KG1 (cell line): ENCODE measurements at regions not wholly inside any gene's neighbourhood (a gene's known extent, or its start where the extent isn't known, plus 50 kb on each side); places are given as distances from the start of the nearest gene placed in this dataset.
"Not testable (repeated sequence)": the region's sequence is repeated elsewhere in the genome, so short reads cannot be mapped to it uniquely, and the experiment has no call there.

ENCODE experiments used
- DNase-seq: peaks from one replicate; lab custom pipeline; 2025; lab: John Stamatoyannopoulos, UW

DNA sequence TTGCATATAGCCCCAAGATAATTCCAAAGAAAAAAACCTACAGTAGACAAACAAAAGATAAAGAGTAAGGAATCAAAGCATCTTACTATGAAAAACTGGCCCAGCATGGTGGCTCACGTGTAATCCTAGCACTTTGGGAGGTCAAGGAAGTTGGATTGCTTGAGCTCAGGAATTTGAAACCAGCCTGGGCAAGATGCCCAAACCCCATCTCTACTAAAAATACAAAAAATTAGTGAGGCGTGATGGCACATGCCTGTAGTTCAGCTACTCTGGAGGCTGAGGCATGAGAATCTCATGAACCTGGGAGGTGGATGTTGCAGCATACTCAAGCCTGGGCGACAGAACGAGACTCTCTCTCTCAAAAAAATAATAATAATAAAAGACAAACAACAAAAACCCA, 764.7 kb upstream of the KIF2B start:
- DNase-seq = no peak

GRCh38 chr17:53046781-53047180, 775.9 kb upstream of the KIF2B start:
- DNase-seq = no peak

- no peak for DNase-seq
These were observed 782.7 kb upstream of the KIF2B start for GRCh38 chr17:53039981-53040380.

DNA sequence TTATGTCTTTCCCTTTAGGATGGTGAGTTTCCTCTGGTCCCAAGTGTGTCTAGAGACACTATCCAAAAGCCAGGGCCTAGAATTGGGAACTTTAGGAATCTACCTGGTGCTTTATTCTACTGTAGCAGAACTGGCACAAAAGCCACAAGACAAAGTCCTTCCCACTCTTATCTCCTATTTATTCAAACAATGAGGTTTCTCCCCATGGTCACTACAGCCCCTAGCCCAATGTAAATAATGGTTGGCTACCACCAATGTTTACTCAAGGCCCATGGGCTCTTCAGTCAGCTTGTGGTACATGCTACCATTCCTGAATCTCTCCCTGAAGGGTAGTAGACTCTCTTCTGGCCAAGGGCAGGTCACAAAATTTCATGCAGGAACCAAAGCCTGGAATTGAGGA, 789.4 kb upstream of the KIF2B start:
- no peak for DNase-seq

DNA sequence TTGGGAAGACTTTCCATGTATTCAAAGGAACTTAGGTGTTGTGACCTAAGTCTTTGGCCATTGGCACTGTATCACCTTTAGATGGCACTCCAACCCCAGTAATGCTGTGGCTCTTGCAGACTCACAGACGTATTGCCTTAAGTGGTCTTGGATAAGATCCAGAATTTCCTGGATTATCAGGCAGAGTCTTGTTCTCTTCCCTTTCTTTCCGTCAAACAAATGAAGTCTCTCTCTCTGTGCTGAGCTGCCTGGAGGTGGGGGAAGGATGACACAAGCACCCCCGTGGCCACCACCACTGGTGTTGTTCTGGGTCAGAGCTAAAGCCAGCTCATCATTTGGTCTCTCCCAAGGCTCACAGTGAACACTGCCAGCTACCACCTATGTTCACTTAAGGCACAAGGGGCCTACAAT, 789.9 kb upstream of the KIF2B start:
- no peak for DNase-seq

DNA sequence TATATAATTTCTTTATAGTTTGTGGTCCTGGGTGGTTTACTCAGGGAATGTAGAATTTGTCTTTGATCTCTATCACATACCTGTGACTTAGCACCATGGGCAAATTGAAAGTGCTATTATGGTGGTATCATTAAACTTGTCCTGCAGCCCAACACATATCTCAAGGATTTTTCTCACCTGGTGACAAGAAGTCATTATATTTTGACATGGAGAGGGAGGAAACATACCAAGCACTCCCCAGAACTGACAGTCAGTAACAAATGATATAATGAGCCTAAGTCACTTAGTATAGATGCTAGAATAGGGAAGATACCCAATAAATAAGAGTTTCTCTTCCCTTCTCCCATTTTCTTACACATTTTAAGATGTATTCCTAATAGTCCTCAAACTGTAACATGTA, 805.5 kb upstream of the KIF2B start:
- no peak for DNase-seq

DNA sequence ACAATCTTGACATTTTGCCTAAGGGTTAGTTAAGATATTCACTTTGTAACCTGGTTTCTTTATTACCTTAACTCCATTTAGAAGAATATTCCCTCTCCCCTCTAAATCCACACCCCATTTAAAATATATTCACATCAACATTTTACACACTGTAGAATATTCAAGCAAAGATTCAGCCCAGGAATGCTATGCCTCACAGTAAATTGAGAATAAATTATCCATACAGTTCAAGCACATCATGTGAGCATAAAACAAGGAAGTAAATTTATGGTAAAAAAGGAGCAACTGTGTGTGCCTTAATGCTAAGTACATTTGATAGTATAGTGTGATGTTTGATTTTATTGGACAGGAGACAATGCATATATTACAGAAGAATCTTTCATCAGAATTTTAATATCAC, 806.6 kb upstream of the KIF2B start:
- DNase-seq = no peak

DNA sequence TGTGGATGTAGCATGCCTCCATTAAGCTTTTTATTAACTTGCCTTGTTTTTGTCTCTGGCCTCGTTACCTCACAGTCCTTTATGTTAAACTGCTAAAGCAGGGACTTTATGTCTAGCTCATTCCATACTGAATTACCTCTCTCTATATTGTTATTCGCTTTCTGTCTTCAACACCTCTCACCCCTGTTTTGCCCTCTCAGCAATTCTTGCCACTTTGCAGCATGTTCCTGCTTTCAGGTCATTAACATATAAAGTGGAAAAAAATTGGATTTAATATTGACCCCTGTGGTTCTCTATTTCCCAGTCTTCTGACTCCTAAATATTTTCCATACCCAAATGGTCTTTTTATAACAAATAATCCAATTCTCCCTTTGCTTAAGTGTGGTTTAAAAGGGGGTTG, 810.4 kb upstream of the KIF2B start:
- DNase-seq = no peak

- no peak for DNase-seq
These were observed 816.7 kb upstream of the KIF2B start for GRCh38 chr17:53006006-53006405.

DNA sequence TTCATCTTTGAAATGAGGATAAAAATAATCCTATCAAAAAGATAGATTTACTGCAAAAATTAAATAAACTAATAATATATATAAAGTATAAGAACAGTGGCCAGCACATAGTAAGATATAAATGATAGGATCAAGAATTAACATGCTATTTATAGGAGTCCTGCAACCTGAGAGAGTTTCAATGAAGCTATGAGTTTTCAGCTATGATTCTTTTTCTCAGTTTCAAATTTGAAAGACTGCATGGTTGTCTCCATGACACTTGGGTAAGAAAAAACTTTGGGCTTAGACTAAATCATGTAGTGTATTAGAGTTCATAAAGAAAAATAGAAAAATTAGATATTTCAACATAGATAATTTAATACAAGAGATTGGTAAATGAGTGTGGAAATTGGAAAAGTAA, 817.8 kb upstream of the KIF2B start:
- DNase-seq = no peak

DNA sequence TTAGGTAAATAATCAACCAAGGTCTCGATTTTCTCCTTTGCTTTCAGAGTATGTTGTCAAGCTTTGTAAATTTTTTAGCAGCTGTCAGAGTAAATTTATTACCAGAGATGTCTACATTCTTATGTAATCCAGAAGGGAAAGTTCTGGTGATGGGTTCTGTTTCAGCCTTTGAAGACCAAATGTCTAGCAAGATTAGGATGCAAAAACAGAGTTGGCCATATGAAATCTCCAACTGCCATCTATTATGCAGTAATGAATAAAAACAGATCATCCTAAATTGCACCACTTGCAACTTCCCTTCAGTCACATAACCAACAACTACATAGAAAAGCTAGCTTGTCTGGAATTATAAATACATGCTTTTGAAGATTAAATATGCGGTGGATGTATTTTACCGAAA, 826.8 kb upstream of the KIF2B start:
- DNase-seq = no peak

DNA sequence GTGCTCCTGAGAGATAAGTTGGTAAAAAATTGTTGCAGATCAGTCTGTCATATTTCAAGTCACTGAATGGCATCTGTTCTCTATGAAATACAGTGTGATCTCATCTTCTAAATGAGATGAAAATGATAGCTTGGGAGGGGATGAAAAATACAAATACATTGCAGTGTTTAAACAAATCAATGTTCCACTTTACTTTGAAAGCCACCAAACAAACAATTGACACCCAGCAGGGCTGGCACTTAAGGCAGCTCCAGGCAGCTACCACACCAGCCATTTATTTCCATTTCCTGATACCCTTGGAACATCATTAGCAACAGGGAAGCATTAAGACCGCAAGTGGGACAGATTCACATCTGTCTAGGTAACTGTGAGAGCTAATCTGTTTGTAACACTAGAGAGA, 827.6 kb upstream of the KIF2B start:
- DNase-seq = no peak

GRCh38 chr17:52986056-52986662, 827.6 kb upstream of the CA10 start:
- no peak for DNase-seq

DNA sequence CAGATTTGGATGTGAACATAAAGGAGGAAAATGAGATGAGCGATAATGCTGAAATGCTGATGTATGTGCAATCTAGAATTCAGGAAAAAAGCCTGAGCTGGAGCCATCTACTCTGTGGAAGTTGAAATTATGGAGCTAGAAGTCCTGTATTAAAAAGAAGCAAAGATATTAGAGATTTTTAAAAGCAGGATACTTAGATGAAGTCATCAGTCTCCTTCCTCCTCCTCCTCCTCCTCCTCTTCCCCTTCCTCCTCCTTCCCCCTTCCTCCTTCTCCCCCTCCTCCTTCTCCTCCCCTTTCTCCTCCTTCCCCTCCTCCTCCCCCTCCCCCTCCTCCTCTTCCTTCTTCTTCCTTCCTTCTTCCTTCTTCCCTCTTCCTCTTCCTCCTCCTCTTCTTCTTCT, 823.8 kb upstream of the CA10 start:
- no peak for DNase-seq

- no peak for DNase-seq
These were observed 821.4 kb upstream of the CA10 start for GRCh38 chr17:52979921-52980320.

DNA sequence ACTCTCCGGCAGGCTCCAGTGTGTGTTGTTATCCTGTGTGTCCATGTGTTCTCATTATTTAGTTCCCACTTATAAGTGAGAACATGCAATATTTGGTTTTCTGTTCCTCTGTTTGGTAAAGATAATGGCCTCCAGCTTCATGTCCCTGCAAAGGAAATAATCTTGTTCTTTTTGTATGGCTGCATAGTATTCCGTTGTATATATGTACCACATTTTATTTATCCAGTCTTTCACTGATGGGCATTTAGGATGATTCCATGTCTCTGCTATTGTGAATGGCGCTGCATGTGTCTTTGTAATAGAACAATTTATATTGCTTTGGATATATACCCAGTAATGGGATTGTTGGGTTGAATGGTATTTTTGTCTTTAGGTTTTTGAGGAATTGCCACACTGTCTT, 807.3 kb upstream of the CA10 start:
- no peak for DNase-seq

GRCh38 chr17:52961751-52962150, 803.2 kb upstream of the CA10 start:
- not testable (repeated sequence) for DNase-seq

- DNase-seq = no peak
These were observed 798.9 kb upstream of the CA10 start for GRCh38 chr17:52957411-52957810.

- no peak for DNase-seq
These were observed 788.9 kb upstream of the CA10 start for GRCh38 chr17:52947418-52947817.

GRCh38 chr17:52938623-52939230, 780.2 kb upstream of the CA10 start:
- no peak for DNase-seq

DNA sequence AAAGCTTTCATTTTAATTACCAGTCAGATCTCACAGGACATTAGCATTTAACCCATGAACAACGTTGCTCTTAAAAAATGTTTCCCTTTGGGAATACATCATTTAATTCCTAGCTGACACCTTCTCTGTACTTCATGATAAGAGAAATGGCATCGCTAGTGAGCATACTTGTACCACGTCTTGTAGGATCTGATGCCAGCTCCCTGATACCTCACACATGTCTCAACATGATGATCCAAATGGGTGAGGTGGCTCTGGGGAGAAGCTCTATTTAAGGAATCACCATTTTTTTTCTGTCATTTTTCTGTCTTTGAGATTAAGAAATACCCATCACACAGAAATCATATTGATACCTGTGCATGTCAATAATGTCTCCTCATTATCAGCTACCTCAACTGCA, 772.1 kb upstream of the CA10 start:
- DNase-seq = no peak

- no peak for DNase-seq
These were observed 771.6 kb upstream of the CA10 start for GRCh38 chr17:52930145-52930544.

GRCh38 chr17:52923658-52924057, 765.1 kb upstream of the CA10 start:
- no peak for DNase-seq

DNA sequence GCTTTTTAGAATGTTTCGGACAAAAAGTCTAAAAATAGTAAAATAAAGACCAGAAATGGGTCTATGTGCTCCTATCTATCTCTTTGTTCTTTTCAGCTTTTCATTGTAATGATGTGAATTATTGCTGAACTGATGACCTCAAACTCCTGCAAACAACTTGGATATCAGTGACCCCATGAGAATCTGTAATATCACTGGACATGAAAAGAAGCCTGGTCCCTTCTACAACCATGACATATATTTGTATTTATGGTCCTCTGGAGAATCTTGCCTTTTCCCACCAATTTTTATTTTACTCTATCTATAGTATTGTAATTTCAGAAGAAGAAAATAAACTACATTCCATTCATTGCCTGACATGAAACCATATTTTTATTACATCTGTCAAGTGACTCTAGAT, 740.7 kb upstream of the CA10 start:
- DNase-seq = no peak
